CD4-positive, alpha-beta T cell (primary cell): ENCODE measurements at regions not wholly inside any gene's neighbourhood (a gene's known extent, or its start where the extent isn't known, plus 50 kb on each side); places are given as distances from the start of the nearest gene placed in this dataset.

Experiments
- ATAC-seq: fragments of 200-7000 bp; cut with Tn5 transposase; one replicate; pipeline ENCODE4 v1.10.0; 2022; ENCODE audit warnings: mild to moderate bottlenecking; ENCODE audit not compliant: poor library complexity
- CTCF ChIA-PET: fragments of 350-600 bp; sonication (Branson Sonifier 250); formaldehyde crosslinking; loops from one replicate; lab custom pipeline; 2021; ENCODE audit warnings: antibody characterized with exemption, inconsistent platforms; lab: Charles Lee
- POLR2A ChIA-PET: fragments of 350-600 bp; sonication (Branson Sonifier 250); formaldehyde crosslinking; loops from one replicate; lab custom pipeline; 2021; ENCODE audit warnings: antibody characterized with exemption, inconsistent platforms; lab: Charles Lee
- DNase-seq, 14 experiments: peaks; one replicate each; pipeline ENCODE4 v3.0.0-alpha.2; 2013 to 2020; ENCODE audit warnings: mixed read lengths in 2 of 14
- H3K27ac ChIP-seq, 2 donors: one replicate each; pipeline versions ENCODE4 v1.5.1 to v1.7.0; 2013; ENCODE audit warnings: low read length in 2 of 2, low read depth in 1 of 2, mild to moderate bottlenecking in 1 of 2
- H3K27me3 ChIP-seq, 2 experiments: 1 replicate in 1 of 2; 2 replicates in 1 of 2; pipeline versions ENCODE4 v1.6.1 to v1.7.0; 2013; ENCODE audit warnings: low read length in 2 of 2, control low read depth in 1 of 2, mild to moderate bottlenecking in 1 of 2, moderate library complexity in 1 of 2; ENCODE audit not compliant: insufficient read depth in 2 of 2, control insufficient read depth in 1 of 2
- H3K36me3 ChIP-seq: one replicate; pipeline ENCODE4 v1.6.1; 2013; ENCODE audit warnings: low read length, control low read depth; ENCODE audit not compliant: insufficient read depth
- H3K4me1 ChIP-seq: one replicate; pipeline ENCODE4 v1.6.1; 2013; ENCODE audit warnings: low read length, control low read depth; ENCODE audit not compliant: insufficient read depth
- H3K4me3 ChIP-seq: one replicate; pipeline ENCODE4 v1.5.1; 2013; ENCODE audit warnings: mild to moderate bottlenecking, low read length, moderate library complexity
- H3K9me3 ChIP-seq, 2 experiments: 1 replicate in 1 of 2; 2 replicates in 1 of 2; pipeline versions ENCODE4 v1.6.1 to v1.7.0; 2013; ENCODE audit warnings: low read length in 2 of 2, mild to moderate bottlenecking in 2 of 2, control low read depth in 1 of 2, moderate library complexity in 1 of 2; ENCODE audit not compliant: control insufficient read depth in 1 of 2, insufficient read depth in 1 of 2
- H3K27ac Mint-ChIP-seq: one replicate; pipeline ENCODE4 v1.8.0; 2020; ENCODE audit warnings: mixed read lengths
- H3K27me3 Mint-ChIP-seq: one replicate; pipeline ENCODE4 v1.8.0; 2021; ENCODE audit warnings: mixed read lengths
- H3K36me3 Mint-ChIP-seq: one replicate; pipeline ENCODE4 v1.8.0; 2021; ENCODE audit warnings: low read depth, mixed read lengths
- H3K4me1 Mint-ChIP-seq: one replicate; pipeline ENCODE4 v1.8.0; 2021; ENCODE audit warnings: low read depth, mixed read lengths
- H3K4me3 Mint-ChIP-seq: one replicate; pipeline ENCODE4 v1.8.0; 2020; ENCODE audit warnings: mild to moderate bottlenecking, mixed read lengths
- H3K9me3 Mint-ChIP-seq: one replicate; pipeline ENCODE4 v1.8.0; 2020; ENCODE audit warnings: mixed read lengths
- CTCF ChIP-seq: fragments of 200-600 bp; IDR thresholded peaks from one replicate; pipeline ENCODE4 v1.8.0; 2022; ENCODE audit warnings: antibody characterized with exemption, mild to moderate bottlenecking
- intact Hi-C, 2 experiments: fragments of 100-400 bp; cut with DNase I in 1 of 2; cut with micrococcal nuclease in 1 of 2; formaldehyde crosslinking; loops; one replicate each; pipeline versions ENCODE4 v1.15.1 to v1.9.0; 2023 to 2025; cut with DNase I, micrococcal nuclease

GRCh38 chr4:124610211-124610610 lies 102.3 kb downstream of the ANKRD50 start:
- no peaks in the 10 kb centered on the region for H3K36me3 Mint-ChIP-seq
- Histone ChIP-seq H3K9me3 (no peaks in the 10 kb centered on the region), H3K4me1 (no peaks in the 10 kb centered on the region), H3K4me3 (no peak overlapping the region), H3K36me3 (no peaks in the 10 kb centered on the region), H3K27ac (no peak overlapping the region), H3K27me3 (no peaks in the 10 kb centered on the region)
- H3K27me3 Mint-ChIP-seq = no peaks in the 10 kb centered on the region
- intact Hi-C loops = no loop called here
- peaks cover 4% of the 10 kb centered on the region for H3K9me3 Mint-ChIP-seq
- no peak overlapping the region for H3K27ac Mint-ChIP-seq
- ATAC-seq (no peak), DNase-seq (no peak)
- H3K4me3 Mint-ChIP-seq = no peak overlapping the region
- H3K4me1 Mint-ChIP-seq = no peaks in the 10 kb centered on the region
- no peak for TF ChIP-seq CTCF
- ChIA-PET CTCF (no interaction called here), POLR2A (interaction anchor here (0.6 kb wide), 1 partner anchor 29 kb away, joined by 3 read pairs; no protein-coding TSS in a partner anchor)
